B cell (primary cell): ENCODE measurements at regions not wholly inside any gene's neighbourhood (a gene's known extent, or its start where the extent isn't known, plus 50 kb on each side); places are given as distances from the start of the nearest gene placed in this dataset.

ENCODE experiments used
- ATAC-seq: fragments of 200-7000 bp; cut with Tn5 transposase; one replicate; pipeline ENCODE4 v1.10.0; 2021; ENCODE audit warnings: low read depth, mild to moderate bottlenecking, moderate number of reproducible peaks, moderate library complexity
- CTCF ChIA-PET: fragments of 350-600 bp; sonication (Branson Sonifier 250); formaldehyde crosslinking; loops from one replicate; lab custom pipeline; 2021; ENCODE audit warnings: antibody characterized with exemption, inconsistent platforms; lab: Charles Lee
- POLR2A ChIA-PET: fragments of 350-600 bp; sonication (Branson Sonifier 250); formaldehyde crosslinking; loops from one replicate; lab custom pipeline; 2021; ENCODE audit warnings: antibody characterized with exemption; lab: Charles Lee
- DNase-seq: peaks from one replicate; pipeline ENCODE4 v3.0.0; 2013
- H2AFZ ChIP-seq: 2 replicates; pipeline ENCODE4 v1.6.1; 2012; ENCODE audit warnings: mild to moderate bottlenecking, low read depth, low read length; ENCODE audit not compliant: insufficient read depth, poor library complexity, severe bottlenecking
- H3K27ac ChIP-seq, 2 donors: 1 replicate in 1 of 2; 2 replicates in 1 of 2; pipeline ENCODE4 v1.5.1; 2012 to 2013; ENCODE audit warnings: low read length in 2 of 2, mild to moderate bottlenecking in 2 of 2, moderate library complexity in 1 of 2
- H3K27me3 ChIP-seq, 4 experiments: fragments of 200-600 bp in 1 of 4; sonication (generic) in 1 of 4; replicated peaks in 1 of 4; 1 replicate in 2 of 4; 2 replicates in 2 of 4; pipeline versions ENCODE4 v1.6.1 to v1.7.0; 2013 to 2016; ENCODE audit warnings: low read length in 3 of 4, mild to moderate bottlenecking in 2 of 4, mixed read lengths in 1 of 4, moderate library complexity in 1 of 4; ENCODE audit not compliant: insufficient read depth in 4 of 4, control insufficient read depth in 3 of 4; ENCODE audit errors: control extremely low read depth in 1 of 4
- H3K36me3 ChIP-seq, 2 experiments: replicated peaks in 1 of 2; 1 replicate in 1 of 2; 2 replicates in 1 of 2; pipeline versions ENCODE4 v1.6.1 to v1.7.1; 2013; ENCODE audit warnings: low read length in 1 of 2; ENCODE audit not compliant: insufficient read depth in 2 of 2, control insufficient read depth in 1 of 2; ENCODE audit errors: control extremely low read depth in 1 of 2, extremely low read depth in 1 of 2
- H3K4me1 ChIP-seq, 2 donors: fragments of 200-600 bp in 1 of 2; sonication (generic) in 1 of 2; 1 replicate in 1 of 2; 2 replicates in 1 of 2; pipeline versions ENCODE4 v1.5.1 to v1.6.1; 2013 to 2017; ENCODE audit warnings: low read length in 2 of 2; ENCODE audit not compliant: control insufficient read depth in 2 of 2, insufficient read depth in 2 of 2
- H3K4me2 ChIP-seq: replicated peaks from 2 replicates; pipeline ENCODE3; 2012; ENCODE audit warnings: mild to moderate bottlenecking, low read depth, low read length; ENCODE audit not compliant: poor library complexity, severe bottlenecking
- H3K4me3 ChIP-seq, 5 experiments: fragments of 200-600 bp in 1 of 5; sonication (generic) in 1 of 5; 1 replicate in 3 of 5; 2 replicates in 2 of 5; pipeline versions ENCODE4 v1.5.1 to v1.7.0; 2011 to 2016; ENCODE audit warnings: low read length in 4 of 5, mild to moderate bottlenecking in 4 of 5, low read depth in 2 of 5, control low read depth in 1 of 5, moderate library complexity in 1 of 5; ENCODE audit not compliant: insufficient read depth in 1 of 5; ENCODE audit errors: control extremely low read depth in 1 of 5, extremely low read depth in 1 of 5
- H3K79me2 ChIP-seq: fragments of 200-600 bp; sonication (generic); one replicate; pipeline ENCODE4 v1.6.0; 2016; ENCODE audit warnings: low read length; ENCODE audit not compliant: control insufficient read depth, insufficient read depth
- H3K9ac ChIP-seq: fragments of 200-600 bp; sonication (generic); 2 replicates; pipeline ENCODE4 v1.6.1; 2017; ENCODE audit warnings: mild to moderate bottlenecking, low read length, moderate library complexity
- H3K9me3 ChIP-seq, 3 donors: one replicate each; pipeline versions ENCODE4 v1.6.1 to v1.7.1; 2013; ENCODE audit warnings: low read length in 2 of 3; ENCODE audit not compliant: control insufficient read depth in 2 of 3, insufficient read depth in 1 of 3; ENCODE audit errors: control extremely low read depth in 1 of 3
- H4K20me1 ChIP-seq: 2 replicates; pipeline ENCODE4 v1.6.0; 2012; ENCODE audit warnings: mild to moderate bottlenecking, low read length; ENCODE audit not compliant: insufficient read depth, control insufficient read depth, poor library complexity, severe bottlenecking
- H3K27ac Mint-ChIP-seq: one replicate; pipeline ENCODE4 v1.8.0; 2021; ENCODE audit warnings: mixed read lengths
- H3K27me3 Mint-ChIP-seq: one replicate; pipeline ENCODE4 v1.8.0; 2021; ENCODE audit warnings: mixed read lengths
- H3K4me1 Mint-ChIP-seq: one replicate; pipeline ENCODE4 v1.8.0; 2021; ENCODE audit warnings: mixed read lengths
- H3K4me3 Mint-ChIP-seq: one replicate; pipeline ENCODE4 v1.8.0; 2021; ENCODE audit warnings: mixed read lengths
- H3K9me3 Mint-ChIP-seq: one replicate; pipeline ENCODE4 v1.8.0; 2022; ENCODE audit warnings: mixed read lengths; ENCODE audit not compliant: insufficient read depth
- CTCF ChIP-seq: fragments of 200-600 bp; IDR thresholded peaks from one replicate; pipeline ENCODE4 v1.8.0; 2022; ENCODE audit warnings: antibody characterized with exemption, mild to moderate bottlenecking
- EZH2 ChIP-seq: IDR thresholded peaks from 2 replicates; pipeline ENCODE4 v1.6.1; 2012; ENCODE audit warnings: borderline replicate concordance, low read depth, mild to moderate bottlenecking, moderate library complexity, low read length; ENCODE audit not compliant: insufficient read depth, poor library complexity, severe bottlenecking
- WGBS: methylation state at CpG from one replicate; pipeline ENCODE4 v1.1.5; 2013; ENCODE audit warnings: missing lambda C conversion rate; ENCODE audit not compliant: insufficient coverage; 5-methylcytosine and 5-hydroxymethylcytosine counted together
- intact Hi-C: fragments of 100-400 bp; cut with micrococcal nuclease; formaldehyde crosslinking; loops from one replicate; pipeline ENCODE4 v1.10.0; 2022

DNA sequence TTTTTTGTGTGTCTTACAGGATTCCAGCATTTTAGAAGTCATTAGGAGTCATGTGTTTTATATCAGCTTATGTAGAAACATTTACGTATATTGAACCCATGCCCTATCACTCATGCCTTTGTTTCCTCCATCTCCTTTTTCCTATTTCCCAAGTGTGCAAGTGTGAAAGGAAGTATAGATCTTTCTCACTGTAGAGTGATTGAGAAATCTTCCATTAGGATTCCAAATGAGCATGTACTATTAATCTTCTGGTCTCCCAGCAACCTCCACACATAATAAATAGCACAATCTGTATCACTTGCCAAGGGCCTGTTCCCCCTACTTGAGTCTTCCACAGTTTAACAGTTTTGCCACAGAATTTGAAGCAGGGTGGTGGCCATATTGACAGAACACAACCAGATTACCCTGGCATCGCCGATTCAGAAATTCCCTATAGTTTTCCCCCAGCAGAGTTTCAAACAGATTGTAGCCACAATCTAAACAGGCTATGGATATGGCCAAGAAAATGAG is 1052.8 kb downstream of the TTLL7 start:
- no peaks in the 10 kb centered on the region for H3K27me3 ChIP-seq
- no peaks in the 10 kb centered on the region for H3K9me3 ChIP-seq
- ChIA-PET CTCF (no interaction called here), POLR2A (no interaction called here)
- no peaks in the 10 kb centered on the region for H3K27me3 Mint-ChIP-seq
- intact Hi-C loops = no loop called here
- H3K27ac ChIP-seq = no peak overlapping the region
- no peak overlapping the region for H3K4me3 ChIP-seq
- no peaks in the 10 kb centered on the region for H3K36me3 ChIP-seq
- no peaks in the 10 kb centered on the region for H3K79me2 ChIP-seq
- H3K4me1 ChIP-seq = no peaks in the 10 kb centered on the region
- WGBS = 100% methylated on average over 2 of the region's 3 CpGs
- H3K9ac ChIP-seq = no peak overlapping the region
- DNase-seq (no peak), ATAC-seq (no peak)
- no peak overlapping the region for H3K27ac Mint-ChIP-seq
- no peaks in the 10 kb centered on the region for H3K9me3 Mint-ChIP-seq
- TF ChIP-seq EZH2 (no peak), CTCF (no peak)
- H3K4me3 Mint-ChIP-seq = no peak overlapping the region
- no peaks in the 10 kb centered on the region for H3K4me1 Mint-ChIP-seq
- H2AFZ ChIP-seq = no peak overlapping the region
- H4K20me1 ChIP-seq = no peaks in the 10 kb centered on the region
- no peak overlapping the region for H3K4me2 ChIP-seq

DNA sequence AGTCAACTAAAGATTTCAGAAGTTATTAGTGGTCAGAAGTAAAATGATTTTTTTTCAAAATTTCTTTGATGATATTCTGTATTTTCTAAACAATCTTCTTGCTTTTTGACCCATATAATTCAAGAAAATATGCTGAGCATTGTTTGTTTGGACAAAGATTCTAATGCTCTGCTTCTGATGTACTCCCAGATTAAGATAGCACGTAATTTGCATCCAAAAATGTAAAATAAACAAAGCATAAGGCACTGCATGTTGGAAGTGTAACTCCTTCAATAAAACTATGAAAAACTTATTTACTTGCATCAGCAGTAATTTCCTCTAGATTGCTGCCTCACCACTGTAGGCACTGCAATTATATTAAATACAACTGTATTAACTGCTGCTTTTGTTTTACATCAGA is 1054.1 kb downstream of the TTLL7 start:
- no peak overlapping the region for H3K4me3 ChIP-seq
- no peaks in the 10 kb centered on the region for H3K36me3 ChIP-seq
- DNase-seq (no peak), ATAC-seq (no peak)
- H3K4me2 ChIP-seq = no peak overlapping the region
- H3K27me3 ChIP-seq = no peaks in the 10 kb centered on the region
- Mint-ChIP-seq H3K27ac (no peak overlapping the region), H3K4me1 (no peaks in the 10 kb centered on the region), H3K9me3 (no peaks in the 10 kb centered on the region), H3K27me3 (no peaks in the 10 kb centered on the region), H3K4me3 (no peak overlapping the region)
- no peaks in the 10 kb centered on the region for H3K79me2 ChIP-seq
- POLR2A ChIA-PET = no interaction called here
- no peak for TF ChIP-seq EZH2
- TF ChIP-seq CTCF = no peak
- H3K9me3 ChIP-seq = no peaks in the 10 kb centered on the region
- intact Hi-C loops = no loop called here
- no CpG with 5 or more reads among the region's 1 CpG for WGBS
- H3K9ac ChIP-seq = no peak overlapping the region
- H3K27ac ChIP-seq = no peak overlapping the region
- H4K20me1 ChIP-seq = no peaks in the 10 kb centered on the region
- CTCF ChIA-PET = no interaction called here
- H2AFZ ChIP-seq = no peak overlapping the region
- no peaks in the 10 kb centered on the region for H3K4me1 ChIP-seq
